ENCODE measurements at regions not wholly inside any gene's neighbourhood (a gene's known extent, or its start where the extent isn't known, plus 50 kb on each side); places are given as distances from the start of the nearest gene placed in this dataset.

DNA sequence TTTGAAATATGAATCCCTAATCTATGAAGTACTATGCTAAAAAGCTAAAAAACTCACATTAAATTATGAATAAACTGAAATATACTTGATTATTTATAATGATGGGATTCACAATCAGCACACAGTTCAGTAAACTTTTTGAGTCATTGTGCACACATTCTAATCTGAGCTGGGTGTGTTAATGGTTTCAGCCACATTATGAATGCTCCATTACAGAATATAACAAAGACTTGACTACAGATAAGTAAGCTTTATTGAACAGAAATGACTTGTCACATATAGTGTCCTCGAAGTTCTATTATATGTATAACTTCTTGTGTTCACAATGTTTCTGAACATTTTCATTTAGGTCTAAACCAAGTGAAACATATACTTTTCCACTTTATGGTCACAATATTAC is 1649.9 kb upstream of the IGFBP7 start:
- ATAC-seq (ENCODE audit: low FRiP score), result no peak
- TF ChIP-seq, protein P1, sequence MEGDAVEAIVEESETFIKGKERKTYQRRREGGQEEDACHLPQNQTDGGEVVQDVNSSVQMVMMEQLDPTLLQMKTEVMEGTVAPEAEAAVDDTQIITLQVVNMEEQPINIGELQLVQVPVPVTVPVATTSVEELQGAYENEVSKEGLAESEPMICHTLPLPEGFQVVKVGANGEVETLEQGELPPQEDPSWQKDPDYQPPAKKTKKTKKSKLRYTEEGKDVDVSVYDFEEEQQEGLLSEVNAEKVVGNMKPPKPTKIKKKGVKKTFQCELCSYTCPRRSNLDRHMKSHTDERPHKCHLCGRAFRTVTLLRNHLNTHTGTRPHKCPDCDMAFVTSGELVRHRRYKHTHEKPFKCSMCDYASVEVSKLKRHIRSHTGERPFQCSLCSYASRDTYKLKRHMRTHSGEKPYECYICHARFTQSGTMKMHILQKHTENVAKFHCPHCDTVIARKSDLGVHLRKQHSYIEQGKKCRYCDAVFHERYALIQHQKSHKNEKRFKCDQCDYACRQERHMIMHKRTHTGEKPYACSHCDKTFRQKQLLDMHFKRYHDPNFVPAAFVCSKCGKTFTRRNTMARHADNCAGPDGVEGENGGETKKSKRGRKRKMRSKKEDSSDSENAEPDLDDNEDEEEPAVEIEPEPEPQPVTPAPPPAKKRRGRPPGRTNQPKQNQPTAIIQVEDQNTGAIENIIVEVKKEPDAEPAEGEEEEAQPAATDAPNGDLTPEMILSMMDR (IDR thresholded peaks at IDR 0.05), result no peak

GRCh38 chr4:58749206-58749605 is 1639.0 kb upstream of the IGFBP7 start:
- DNase-seq (ENCODE audit: low spot score) (no peak), ATAC-seq (ENCODE audit: low FRiP score) (no peak)
- TF ChIP-seq, protein P1 (IDR thresholded peaks at IDR 0.05), result no peak

More for the DNA sequence above, 1649.9 kb upstream of the IGFBP7 start:
- no peak for DNase-seq (ENCODE audit: low spot score)

DNA sequence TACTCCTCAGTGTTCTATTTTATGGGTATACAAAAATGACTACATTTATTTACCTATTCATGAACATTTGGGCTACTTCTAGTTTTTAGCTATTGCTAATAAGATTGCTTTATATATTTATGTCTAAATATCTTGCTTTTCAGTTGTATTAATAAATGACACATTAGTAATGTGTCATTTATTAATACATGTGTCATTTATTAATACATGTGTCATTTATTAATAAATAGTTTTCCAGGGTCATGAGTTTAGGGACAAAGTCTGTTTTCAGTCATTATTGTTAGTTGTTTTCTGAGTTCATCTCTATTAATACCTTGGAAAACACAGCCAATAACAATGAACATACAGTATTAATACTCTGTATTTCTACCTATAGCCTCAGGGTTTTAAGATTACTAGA is 1630.7 kb upstream of the IGFBP7 start:
- TF ChIP-seq, protein P1 (IDR thresholded peaks at IDR 0.05), result no peak
- no peak for DNase-seq (ENCODE audit: low spot score)

GRCh38 chr4:58739275-58739674 is 1629.1 kb upstream of the IGFBP7 start:
- TF ChIP-seq, protein P1 (IDR thresholded peaks at IDR 0.05), result no peak
- ATAC-seq (ENCODE audit: low FRiP score) (no peak), DNase-seq (ENCODE audit: low spot score) (no peak)

More for the DNA sequence above, 1630.7 kb upstream of the IGFBP7 start:
- ATAC-seq (ENCODE audit: low FRiP score), result no peak

- no peak for ATAC-seq (ENCODE audit: low FRiP score)
- DNase-seq (ENCODE audit: low spot score), result no peak
- TF ChIP-seq, protein P1 (IDR thresholded peaks at IDR 0.05), result no peak
Observed at GRCh38 chr4:58738375-58738774, 1628.2 kb upstream of the IGFBP7 start.

- ATAC-seq (ENCODE audit: low FRiP score), result no peak
- DNase-seq (ENCODE audit: low spot score), result no peak
- TF ChIP-seq, protein P1 (IDR thresholded peaks at IDR 0.05), result no peak
Observed at GRCh38 chr4:58734030-58734674, 1624.0 kb upstream of the IGFBP7 start.

DNA sequence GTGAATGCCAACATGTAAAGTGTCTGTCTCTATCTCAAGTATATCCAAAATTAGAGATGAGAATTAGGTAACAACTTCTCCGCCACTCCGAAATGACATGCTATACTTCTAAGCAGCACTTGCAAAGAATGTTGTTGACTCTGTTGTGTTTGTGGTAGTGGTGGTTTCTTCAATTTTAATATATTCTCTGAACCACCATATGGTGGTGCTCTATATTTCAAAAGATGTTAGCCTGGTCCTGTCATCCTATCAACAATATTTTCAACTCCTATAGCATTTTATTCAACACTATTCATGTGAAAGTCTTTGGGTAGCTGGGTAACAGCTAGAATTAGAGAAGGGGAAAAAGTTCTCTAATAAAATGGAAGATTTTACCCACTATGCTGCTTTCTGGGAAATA is 1622.8 kb upstream of the IGFBP7 start:
- DNase-seq (ENCODE audit: low spot score), result no peak
- ATAC-seq (ENCODE audit: low FRiP score), result no peak
- TF ChIP-seq, protein P1 (IDR thresholded peaks at IDR 0.05), result no peak

All from omental fat pad (tissue), 3 donors.